Prostate gland (tissue), 2 donors: ENCODE measurements at regions not wholly inside any gene's neighbourhood (a gene's known extent, or its start where the extent isn't known, plus 50 kb on each side); places are given as distances from the start of the nearest gene placed in this dataset.

Experiments used
- CTCF ChIP-seq, 4 experiments: fragments of 200-600 bp in 2 of 4; fragments of 450-650 bp in 2 of 4; sonication (generic) in 2 of 4; IDR thresholded peaks; 1 replicate in 3 of 4; 2 replicates in 1 of 4; pipeline ENCODE4 v1.5.1; 2016 to 2019; ENCODE audit warnings: antibody characterized with exemption in 4 of 4, mild to moderate bottlenecking in 2 of 4, moderate library complexity in 2 of 4
- POLR2AphosphoS5 ChIP-seq: sonication (generic); formaldehyde crosslinking; IDR thresholded peaks from one replicate; pipeline ENCODE4 v1.6.1; 2017; ENCODE audit warnings: antibody characterized with exemption

- TF ChIP-seq CTCF (IDR thresholded peaks at IDR 0.05), result no peak
- no peak for TF ChIP-seq POLR2AphosphoS5
Observed at GRCh38 chr10:33963729-33964128, 629.3 kb upstream of the NRP1 start.
